Prostate gland (tissue), 2 donors: ENCODE measurements at regions not wholly inside any gene's neighbourhood (a gene's known extent, or its start where the extent isn't known, plus 50 kb on each side); places are given as distances from the start of the nearest gene placed in this dataset.

ENCODE experiments used
- CTCF ChIP-seq, 4 experiments: fragments of 200-600 bp in 2 of 4; fragments of 450-650 bp in 2 of 4; sonication (generic) in 2 of 4; IDR thresholded peaks; 1 replicate in 3 of 4; 2 replicates in 1 of 4; pipeline ENCODE4 v1.5.1; 2016 to 2019; ENCODE audit warnings: antibody characterized with exemption in 4 of 4, mild to moderate bottlenecking in 2 of 4, moderate library complexity in 2 of 4
- POLR2A ChIP-seq: fragments of 450-650 bp; IDR thresholded peaks from one replicate; pipeline ENCODE4 v1.6.1; 2016; ENCODE audit warnings: antibody characterized with exemption, mild to moderate bottlenecking
- POLR2AphosphoS5 ChIP-seq: sonication (generic); formaldehyde crosslinking; IDR thresholded peaks from one replicate; pipeline ENCODE4 v1.6.1; 2017; ENCODE audit warnings: antibody characterized with exemption

GRCh38 chr10:129020651-129021330 is 446.2 kb upstream of the MGMT start:
- no peak for TF ChIP-seq CTCF (IDR thresholded peaks at IDR 0.05)
- TF ChIP-seq POLR2AphosphoS5: no peak
- TF ChIP-seq POLR2A: no peak
